ENCODE measurements at regions not wholly inside any gene's neighbourhood (a gene's known extent, or its start where the extent isn't known, plus 50 kb on each side); places are given as distances from the start of the nearest gene placed in this dataset.

GRCh38 chr10:28963539-28964221 lies 286.4 kb downstream of the BAMBI start:
- DNase-seq (ENCODE audit: low spot score), result no peak

- DNase-seq (ENCODE audit: low spot score), result no peak
These were observed 288.6 kb downstream of the BAMBI start for GRCh38 chr10:28965937-28966336.

GRCh38 chr10:28967031-28967430 lies 289.7 kb downstream of the BAMBI start:
- DNase-seq (ENCODE audit: low spot score), result no peak

- DNase-seq (ENCODE audit: low spot score), result no peak
These were observed 292.1 kb downstream of the BAMBI start for GRCh38 chr10:28969413-28969812.

GRCh38 chr10:28970231-28970630 lies 292.9 kb downstream of the BAMBI start:
- DNase-seq (ENCODE audit: low spot score), result no peak

GRCh38 chr10:28971255-28971654 lies 293.9 kb downstream of the BAMBI start:
- DNase-seq (ENCODE audit: low spot score), result no peak

GRCh38 chr10:28971764-28972163 lies 294.4 kb downstream of the BAMBI start:
- DNase-seq (ENCODE audit: low spot score), result no peak

- DNase-seq (ENCODE audit: low spot score), result no peak
These were observed 296.1 kb downstream of the BAMBI start for GRCh38 chr10:28973309-28973972.

- no peak for DNase-seq (ENCODE audit: low spot score)
These were observed 298.7 kb downstream of the BAMBI start for GRCh38 chr10:28975891-28976531.

- DNase-seq (ENCODE audit: low spot score), result no peak
These were observed 300.2 kb downstream of the BAMBI start for GRCh38 chr10:28977518-28977917.

GRCh38 chr10:28980264-28980663 lies 302.9 kb downstream of the BAMBI start:
- DNase-seq (ENCODE audit: low spot score), result no peak

- no peak for DNase-seq (ENCODE audit: low spot score)
These were observed 303.7 kb downstream of the BAMBI start for GRCh38 chr10:28981007-28981406.

- no peak for DNase-seq (ENCODE audit: low spot score)
These were observed 305.7 kb downstream of the BAMBI start for GRCh38 chr10:28982974-28983373.

GRCh38 chr10:28983799-28984198 lies 305.1 kb upstream of the LYZL1 start:
- DNase-seq (ENCODE audit: low spot score), result no peak

GRCh38 chr10:28984431-28984830 lies 304.4 kb upstream of the LYZL1 start:
- DNase-seq (ENCODE audit: low spot score), result no peak

GRCh38 chr10:28985137-28985885 lies 303.6 kb upstream of the LYZL1 start:
- no peak for DNase-seq (ENCODE audit: low spot score)

- no peak for DNase-seq (ENCODE audit: low spot score)
These were observed 302.6 kb upstream of the LYZL1 start for GRCh38 chr10:28986117-28986792.

GRCh38 chr10:28986856-28987255 lies 302.0 kb upstream of the LYZL1 start:
- no peak for DNase-seq (ENCODE audit: low spot score)

GRCh38 chr10:28987555-28988320 lies 301.1 kb upstream of the LYZL1 start:
- DNase-seq (ENCODE audit: low spot score), result no peak

- no peak for DNase-seq (ENCODE audit: low spot score)
These were observed 299.9 kb upstream of the LYZL1 start for GRCh38 chr10:28988980-28989379.

All from hematopoietic multipotent progenitor cell treated with erythropoietin and hydrocortisone succinate and interleukin-3 and kit ligand, for 17 days (in vitro differentiated cells).